ENCODE measurements at regions not wholly inside any gene's neighbourhood (a gene's known extent, or its start where the extent isn't known, plus 50 kb on each side); places are given as distances from the start of the nearest gene placed in this dataset.
"Not testable (repeated sequence)": the region's sequence is repeated elsewhere in the genome, so short reads cannot be mapped to it uniquely, and the experiment has no call there.

DNA sequence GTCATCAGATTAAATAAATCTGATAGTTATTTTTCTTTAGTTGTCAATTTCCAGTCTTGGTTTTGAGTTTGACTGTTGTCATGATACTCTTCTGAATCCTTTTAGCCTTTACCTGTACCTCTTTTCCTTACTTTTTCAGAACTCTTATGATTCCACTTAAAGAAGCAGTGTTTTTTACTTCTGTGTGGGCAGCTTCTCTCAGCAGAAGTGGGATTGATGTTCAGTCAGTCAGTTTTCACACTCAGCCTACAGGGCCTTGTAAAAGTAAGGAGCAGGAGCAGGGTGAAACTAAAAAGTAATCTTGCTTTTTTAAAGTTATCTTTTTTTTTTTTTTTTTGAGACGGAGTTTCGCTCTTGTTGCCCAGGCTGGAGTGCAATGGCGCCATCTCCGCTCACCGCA lies 75.1 kb downstream of the HAUS1 start:
- Histone ChIP-seq H3K9ac (no peak overlapping the region), H3K27me3 (replicated peaks; ENCODE audit: insufficient read depth) (no peaks in the 10 kb centered on the region), H3K4me1 (ENCODE audit: insufficient read depth) (peaks cover 17% of the 10 kb centered on the region), H3K9me3 (ENCODE audit: low read depth) (no peaks in the 10 kb centered on the region), H4K20me1 (ENCODE audit: insufficient read depth) (peaks cover 14% of the 10 kb centered on the region; the same call in 1 of the 2 replicates), H3K36me3 (ENCODE audit: low read depth) (no peaks in the 10 kb centered on the region), H3F3A (ENCODE audit: insufficient read depth) (no peaks in the 10 kb centered on the region), H3K27ac (no peak overlapping the region), H3K4me3 (no peak overlapping the region), H2AFZ (no peak overlapping the region), H3K4me2 (ENCODE audit: unreplicated experiment) (no peak overlapping the region), H3K79me2 (ENCODE audit: insufficient read depth) (peaks cover 100% of the 10 kb centered on the region), H3K9me2 (ENCODE audit: insufficient read depth) (no peaks in the 10 kb centered on the region)
- WGBS, 2 experiments (ENCODE audit: low coverage in 1 of 2, low lambda C conversion rate in 2 of 2, missing lambda C conversion rate in 2 of 2), result 96 to 100% methylated on average over 5 of the region's 5 CpGs
- TF ChIP-seq EZH2phosphoT487 (IDR thresholded peaks at IDR 0.05; ENCODE audit: insufficient read depth, low read depth) (no peak), EZH2 (IDR thresholded peaks at IDR 0.05; ENCODE audit: insufficient read depth, poor library complexity, severe bottlenecking) (no peak)
- no peak for DNase-seq
- in situ Hi-C loops (cut with MboI), result no loop called here

DNA sequence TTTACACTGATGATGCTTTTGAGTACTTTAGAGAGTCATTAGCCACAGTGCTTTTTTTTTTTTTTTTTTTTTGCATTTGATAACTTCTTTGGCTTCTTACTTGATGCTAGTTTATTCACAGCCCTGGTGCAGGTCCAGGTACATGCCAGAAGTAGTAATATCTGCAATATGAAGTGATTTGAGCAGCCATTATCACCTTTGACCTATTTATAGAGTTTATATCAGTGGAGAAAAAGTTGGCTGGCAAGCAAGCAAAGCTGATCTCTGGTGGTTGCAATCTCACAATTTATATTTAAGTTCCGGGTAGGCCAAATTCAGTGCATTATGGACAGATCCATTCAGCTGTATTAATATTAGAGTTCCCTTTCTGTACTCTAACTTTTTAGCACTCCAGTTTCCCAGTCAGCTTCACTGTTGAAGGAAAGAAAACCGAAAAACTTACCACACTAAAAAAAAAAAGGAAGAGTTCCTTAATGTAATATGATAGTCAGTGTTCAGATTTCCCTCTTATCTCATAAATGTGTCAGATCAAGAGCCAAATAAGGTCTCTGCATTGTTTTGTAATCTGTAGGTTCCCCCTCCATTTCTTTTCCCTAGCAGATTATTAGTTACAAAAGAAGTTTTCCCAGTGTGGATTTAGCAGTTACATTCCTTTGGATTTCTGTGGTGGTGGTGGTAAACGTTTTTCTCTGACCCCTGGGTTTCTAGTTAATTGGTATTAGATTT lies 78.6 kb downstream of the HAUS1 start:
- Histone ChIP-seq H3K9me2 (ENCODE audit: insufficient read depth) (no peaks in the 10 kb centered on the region), H3K4me1 (ENCODE audit: insufficient read depth) (peaks cover 15% of the 10 kb centered on the region), H3K36me3 (ENCODE audit: low read depth) (no peaks in the 10 kb centered on the region), H3K9me3 (ENCODE audit: low read depth) (no peaks in the 10 kb centered on the region), H3K4me2 (ENCODE audit: unreplicated experiment) (no peak overlapping the region), H4K20me1 (ENCODE audit: insufficient read depth) (0 out of 2 replicates have a peak, but pooled peaks cover 9% of the 10 kb centered on the region), H2AFZ (no peak overlapping the region), H3F3A (ENCODE audit: insufficient read depth) (0 out of 2 replicates have a peak, but pooled peaks cover 7% of the 10 kb centered on the region), H3K27me3 (replicated peaks; ENCODE audit: insufficient read depth) (no peaks in the 10 kb centered on the region), H3K79me2 (ENCODE audit: insufficient read depth) (peaks cover 100% of the 10 kb centered on the region), H3K4me3 (no peak overlapping the region), H3K27ac (no peak overlapping the region), H3K9ac (no peak overlapping the region)
- 46 to 50% methylated on average over 3 of the region's 3 CpGs for WGBS, 2 experiments (ENCODE audit: low coverage in 1 of 2, low lambda C conversion rate in 2 of 2, missing lambda C conversion rate in 2 of 2)
- TF ChIP-seq EZH2phosphoT487 (IDR thresholded peaks at IDR 0.05; ENCODE audit: insufficient read depth, low read depth) (no peak), EZH2 (IDR thresholded peaks at IDR 0.05; ENCODE audit: insufficient read depth, poor library complexity, severe bottlenecking) (no peak)
- DNase-seq, result no peak
- in situ Hi-C loops (cut with MboI), result no loop called here

DNA sequence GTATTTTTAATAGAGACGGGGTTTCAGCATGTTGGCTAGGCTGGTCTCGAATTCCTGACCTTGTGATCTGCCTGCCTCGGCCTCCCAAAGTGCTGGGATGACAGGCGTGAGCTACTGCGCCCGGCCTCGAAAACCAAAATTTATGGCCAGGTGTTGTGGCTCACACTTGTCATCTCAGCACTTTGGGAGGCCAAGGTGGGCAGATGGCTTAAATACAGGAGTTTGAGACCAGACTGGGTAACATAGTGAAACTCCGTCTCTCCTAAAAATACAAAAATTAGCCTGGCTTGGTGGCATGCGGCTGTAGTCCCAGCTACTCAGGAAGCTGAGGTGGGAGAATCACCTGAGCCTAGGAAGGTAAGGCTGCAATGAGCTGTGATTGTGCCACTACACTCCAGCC lies 80.1 kb downstream of the HAUS1 start:
- DNase-seq; in situ Hi-C loops (cut with MboI); H3K4me3 ChIP-seq; H3K9me2 ChIP-seq (ENCODE audit: insufficient read depth); H3F3A ChIP-seq (ENCODE audit: insufficient read depth); H3K27ac ChIP-seq; H3K27me3 ChIP-seq (replicated peaks; ENCODE audit: insufficient read depth); H3K4me2 ChIP-seq (ENCODE audit: unreplicated experiment); H3K9me3 ChIP-seq (ENCODE audit: low read depth); H4K20me1 ChIP-seq (ENCODE audit: insufficient read depth); H2AFZ ChIP-seq; H3K36me3 ChIP-seq (ENCODE audit: low read depth); H3K9ac ChIP-seq: not testable (repeated sequence)
- peaks cover 15% of the 10 kb centered on the region for H3K4me1 ChIP-seq (ENCODE audit: insufficient read depth)
- H3K79me2 ChIP-seq (ENCODE audit: insufficient read depth), result peaks cover 100% of the 10 kb centered on the region
- WGBS, 2 experiments (ENCODE audit: low coverage in 1 of 2, low lambda C conversion rate in 2 of 2, missing lambda C conversion rate in 2 of 2), result 98 to 99% methylated on average over 9 of the region's 9 CpGs

DNA sequence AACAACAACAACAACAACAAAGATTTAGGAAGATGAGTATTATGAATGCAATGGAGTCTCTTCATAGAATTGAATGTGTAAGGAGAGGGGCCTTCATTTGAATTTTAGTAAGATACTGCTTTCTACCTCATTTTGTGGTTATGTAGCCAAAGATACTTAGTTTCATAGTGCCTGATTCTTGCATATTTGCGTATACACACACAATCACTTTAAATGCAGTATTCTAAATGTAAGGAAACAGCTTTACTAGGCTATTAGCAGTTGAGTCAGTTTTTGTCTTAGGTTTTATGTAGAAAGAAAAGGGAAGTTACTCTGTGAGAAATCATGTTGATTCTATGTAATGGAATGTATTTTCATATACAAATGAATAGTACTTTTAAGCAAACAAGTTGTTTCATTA lies 80.5 kb downstream of the HAUS1 start:
- peaks cover 100% of the 10 kb centered on the region for H3K79me2 ChIP-seq (ENCODE audit: insufficient read depth)
- in situ Hi-C loops (cut with MboI), result no loop called here
- no peaks in the 10 kb centered on the region for H3K9me3 ChIP-seq (ENCODE audit: low read depth)
- H3K27ac ChIP-seq, result no peak overlapping the region
- H2AFZ ChIP-seq, result no peak overlapping the region
- H3K4me3 ChIP-seq, result no peak overlapping the region
- no peaks in the 10 kb centered on the region for H3K27me3 ChIP-seq (replicated peaks; ENCODE audit: insufficient read depth)
- no peak for TF ChIP-seq EZH2 (IDR thresholded peaks at IDR 0.05; ENCODE audit: insufficient read depth, poor library complexity, severe bottlenecking)
- TF ChIP-seq EZH2phosphoT487 (IDR thresholded peaks at IDR 0.05; ENCODE audit: insufficient read depth, low read depth), result no peak
- no peaks in the 10 kb centered on the region for H3K9me2 ChIP-seq (ENCODE audit: insufficient read depth)
- H3K9ac ChIP-seq, result no peak overlapping the region
- H3K36me3 ChIP-seq (ENCODE audit: low read depth), result no peaks in the 10 kb centered on the region
- DNase-seq, result no peak
- 0 out of 2 replicates have a peak, but pooled peaks cover 9% of the 10 kb centered on the region for H4K20me1 ChIP-seq (ENCODE audit: insufficient read depth)
- H3K4me2 ChIP-seq (ENCODE audit: unreplicated experiment), result no peak overlapping the region
- H3K4me1 ChIP-seq (ENCODE audit: insufficient read depth), result peaks cover 15% of the 10 kb centered on the region
- 0 out of 2 replicates have a peak, but pooled peaks cover 7% of the 10 kb centered on the region for H3F3A ChIP-seq (ENCODE audit: insufficient read depth)
- WGBS, 2 experiments (ENCODE audit: low coverage in 1 of 2, low lambda C conversion rate in 2 of 2, missing lambda C conversion rate in 2 of 2), result 95 to 96% methylated on average over 1 of the region's 1 CpG
